MM.1S (cell line): ENCODE measurements at regions not wholly inside any gene's neighbourhood (a gene's known extent, or its start where the extent isn't known, plus 50 kb on each side); places are given as distances from the start of the nearest gene placed in this dataset.

Source experiments
- EZH2 ChIP-seq: fragments of 300-600 bp; sonication (generic); optimal IDR thresholded peaks from 2 replicates; pipeline ENCODE3; 2017; ENCODE audit warnings: low read depth, mild to moderate bottlenecking, antibody characterized with exemption, low read length, mixed read lengths
- EZH2phosphoT487 ChIP-seq: fragments of 300-600 bp; sonication (generic); IDR thresholded peaks from 2 replicates; pipeline ENCODE4 v1.6.1; 2018; ENCODE audit warnings: antibody characterized with exemption, low read length
- TF ChIP-seq, protein P1 (sequence below): fragments of 300-600 bp; sonication (generic); IDR thresholded peaks from 2 replicates; pipeline ENCODE4 v1.5.1; 2016; ENCODE audit warnings: antibody characterized with exemption, low read length, mixed read lengths

DNA sequence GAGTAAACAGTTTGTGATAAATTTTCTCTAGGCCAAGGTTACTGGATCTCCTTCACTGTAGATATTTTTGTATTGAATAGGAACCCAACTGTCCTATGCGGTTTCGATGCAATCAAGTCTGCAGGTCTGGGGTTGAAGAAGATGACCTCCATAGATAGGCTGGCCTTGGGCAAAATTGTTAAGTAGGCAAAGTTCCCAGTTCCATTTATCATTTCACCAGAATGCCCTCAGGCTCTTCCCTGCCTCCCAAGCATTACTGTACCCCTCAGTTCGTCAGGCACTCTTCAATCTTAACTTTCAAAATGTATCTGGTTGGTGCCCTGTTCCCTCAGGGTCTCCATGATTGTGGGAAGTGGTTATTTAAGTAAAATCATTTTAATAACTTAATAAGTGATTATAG lies 1802.9 kb upstream of the WWC1 start:
- TF ChIP-seq, protein P1, sequence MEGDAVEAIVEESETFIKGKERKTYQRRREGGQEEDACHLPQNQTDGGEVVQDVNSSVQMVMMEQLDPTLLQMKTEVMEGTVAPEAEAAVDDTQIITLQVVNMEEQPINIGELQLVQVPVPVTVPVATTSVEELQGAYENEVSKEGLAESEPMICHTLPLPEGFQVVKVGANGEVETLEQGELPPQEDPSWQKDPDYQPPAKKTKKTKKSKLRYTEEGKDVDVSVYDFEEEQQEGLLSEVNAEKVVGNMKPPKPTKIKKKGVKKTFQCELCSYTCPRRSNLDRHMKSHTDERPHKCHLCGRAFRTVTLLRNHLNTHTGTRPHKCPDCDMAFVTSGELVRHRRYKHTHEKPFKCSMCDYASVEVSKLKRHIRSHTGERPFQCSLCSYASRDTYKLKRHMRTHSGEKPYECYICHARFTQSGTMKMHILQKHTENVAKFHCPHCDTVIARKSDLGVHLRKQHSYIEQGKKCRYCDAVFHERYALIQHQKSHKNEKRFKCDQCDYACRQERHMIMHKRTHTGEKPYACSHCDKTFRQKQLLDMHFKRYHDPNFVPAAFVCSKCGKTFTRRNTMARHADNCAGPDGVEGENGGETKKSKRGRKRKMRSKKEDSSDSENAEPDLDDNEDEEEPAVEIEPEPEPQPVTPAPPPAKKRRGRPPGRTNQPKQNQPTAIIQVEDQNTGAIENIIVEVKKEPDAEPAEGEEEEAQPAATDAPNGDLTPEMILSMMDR, result no peak
- TF ChIP-seq EZH2, result no peak
- TF ChIP-seq EZH2phosphoT487, result no peak
